ENCODE measurements at regions not wholly inside any gene's neighbourhood (a gene's known extent, or its start where the extent isn't known, plus 50 kb on each side); places are given as distances from the start of the nearest gene placed in this dataset.

DNA sequence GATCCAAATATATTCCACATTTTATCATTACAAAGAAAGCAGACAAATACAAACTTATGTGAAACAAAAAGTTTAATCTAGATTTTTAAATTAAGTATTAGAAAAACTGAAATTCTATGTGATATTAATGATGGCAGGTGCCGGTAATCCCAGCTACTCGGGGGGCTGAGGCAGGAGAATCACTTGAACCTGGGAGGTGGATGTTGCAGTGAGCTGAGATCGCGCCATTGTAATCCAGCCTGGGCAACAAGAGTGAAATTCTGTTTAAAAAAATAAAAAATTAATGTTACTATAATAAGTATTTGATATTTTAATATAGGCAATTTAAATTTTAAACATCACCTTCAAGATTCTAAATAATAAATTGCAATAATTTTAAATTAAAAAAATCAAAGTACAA lies 400.6 kb downstream of the PABPC4L start:
- Mint-ChIP-seq H3K36me3 (ENCODE audit: low read depth) (no peaks in the 10 kb centered on the region), H3K27me3 (no peaks in the 10 kb centered on the region), H3K4me3 (no peak overlapping the region), H3K4me1 (ENCODE audit: low read depth) (no peaks in the 10 kb centered on the region), H3K27ac (no peak overlapping the region), H3K9me3 (peaks cover 5% of the 10 kb centered on the region)
- H3K9me3 ChIP-seq (ENCODE audit: control insufficient read depth in 1 of 2, insufficient read depth in 1 of 2, low read length in 2 of 2) = peaks cover 0 to 4% of the 10 kb centered on the region in 2 experiments
- no peaks in the 10 kb centered on the region for H3K27me3 ChIP-seq (ENCODE audit: control insufficient read depth in 1 of 2, insufficient read depth in 2 of 2, low read length in 2 of 2)
- ChIA-PET POLR2A (no interaction called here), CTCF (no interaction called here)
- TF ChIP-seq, protein P1, sequence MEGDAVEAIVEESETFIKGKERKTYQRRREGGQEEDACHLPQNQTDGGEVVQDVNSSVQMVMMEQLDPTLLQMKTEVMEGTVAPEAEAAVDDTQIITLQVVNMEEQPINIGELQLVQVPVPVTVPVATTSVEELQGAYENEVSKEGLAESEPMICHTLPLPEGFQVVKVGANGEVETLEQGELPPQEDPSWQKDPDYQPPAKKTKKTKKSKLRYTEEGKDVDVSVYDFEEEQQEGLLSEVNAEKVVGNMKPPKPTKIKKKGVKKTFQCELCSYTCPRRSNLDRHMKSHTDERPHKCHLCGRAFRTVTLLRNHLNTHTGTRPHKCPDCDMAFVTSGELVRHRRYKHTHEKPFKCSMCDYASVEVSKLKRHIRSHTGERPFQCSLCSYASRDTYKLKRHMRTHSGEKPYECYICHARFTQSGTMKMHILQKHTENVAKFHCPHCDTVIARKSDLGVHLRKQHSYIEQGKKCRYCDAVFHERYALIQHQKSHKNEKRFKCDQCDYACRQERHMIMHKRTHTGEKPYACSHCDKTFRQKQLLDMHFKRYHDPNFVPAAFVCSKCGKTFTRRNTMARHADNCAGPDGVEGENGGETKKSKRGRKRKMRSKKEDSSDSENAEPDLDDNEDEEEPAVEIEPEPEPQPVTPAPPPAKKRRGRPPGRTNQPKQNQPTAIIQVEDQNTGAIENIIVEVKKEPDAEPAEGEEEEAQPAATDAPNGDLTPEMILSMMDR (IDR thresholded peaks at IDR 0.05) = no peak
- H3K27ac ChIP-seq (ENCODE audit: low read depth in 1 of 2, low read length in 2 of 2) = no peak overlapping the region
- no peak for ATAC-seq (ENCODE audit: poor library complexity)
- intact Hi-C loops (cut with DNase I, micrococcal nuclease) = no loop called here
- H3K4me1 ChIP-seq (ENCODE audit: insufficient read depth, low read length) = no peaks in the 10 kb centered on the region
- H3K36me3 ChIP-seq (ENCODE audit: insufficient read depth, low read length) = no peaks in the 10 kb centered on the region
- no peak overlapping the region for H3K4me3 ChIP-seq (ENCODE audit: low read length)
- DNase-seq = no peak

DNA sequence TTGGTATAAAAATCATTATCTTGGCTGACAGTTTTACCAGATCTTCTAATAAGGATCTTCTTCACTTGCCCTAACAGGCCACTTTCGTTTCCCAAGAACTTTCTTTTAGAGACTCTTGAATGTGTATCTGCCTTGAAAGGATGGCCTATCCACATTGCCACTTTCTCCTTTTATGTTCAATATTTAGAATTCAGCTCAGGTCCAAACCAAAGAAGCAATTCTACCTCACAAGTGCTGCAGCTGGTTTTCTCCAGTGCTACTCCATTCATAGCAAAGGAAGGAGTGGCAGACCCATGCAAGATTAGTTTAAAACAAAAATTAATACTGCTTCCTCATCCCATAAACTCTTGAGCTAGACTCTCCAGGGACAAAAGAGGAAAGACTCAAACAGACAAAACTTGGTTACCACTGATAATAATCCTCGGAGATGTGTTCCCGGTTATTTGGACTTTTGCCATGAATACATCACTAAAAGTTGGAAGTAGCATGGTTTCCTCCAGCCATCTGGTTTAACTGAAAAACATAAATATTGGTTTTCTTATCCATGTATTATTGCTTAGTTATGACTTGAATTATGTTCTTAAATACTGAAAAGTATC lies 401.8 kb downstream of the PABPC4L start:
- Histone ChIP-seq H3K9me3 (ENCODE audit: control insufficient read depth in 1 of 2, insufficient read depth in 1 of 2, low read length in 2 of 2) (no peaks in the 10 kb centered on the region), H3K4me1 (ENCODE audit: insufficient read depth, low read length) (no peaks in the 10 kb centered on the region), H3K4me3 (ENCODE audit: low read length) (no peak overlapping the region), H3K36me3 (ENCODE audit: insufficient read depth, low read length) (no peaks in the 10 kb centered on the region), H3K27me3 (ENCODE audit: control insufficient read depth in 1 of 2, insufficient read depth in 2 of 2, low read length in 2 of 2) (no peaks in the 10 kb centered on the region), H3K27ac (ENCODE audit: low read depth in 1 of 2, low read length in 2 of 2) (no peak overlapping the region)
- intact Hi-C loops (cut with DNase I, micrococcal nuclease) = no loop called here
- DNase-seq (no peak), ATAC-seq (ENCODE audit: poor library complexity) (no peak)
- Mint-ChIP-seq H3K4me3 (no peak overlapping the region), H3K27ac (no peak overlapping the region), H3K9me3 (peaks cover 5% of the 10 kb centered on the region), H3K36me3 (ENCODE audit: low read depth) (no peaks in the 10 kb centered on the region), H3K4me1 (ENCODE audit: low read depth) (no peaks in the 10 kb centered on the region), H3K27me3 (no peaks in the 10 kb centered on the region)
- POLR2A ChIA-PET = no interaction called here
- TF ChIP-seq, protein P1 (IDR thresholded peaks at IDR 0.05) = no peak
- CTCF ChIA-PET = no interaction called here

DNA sequence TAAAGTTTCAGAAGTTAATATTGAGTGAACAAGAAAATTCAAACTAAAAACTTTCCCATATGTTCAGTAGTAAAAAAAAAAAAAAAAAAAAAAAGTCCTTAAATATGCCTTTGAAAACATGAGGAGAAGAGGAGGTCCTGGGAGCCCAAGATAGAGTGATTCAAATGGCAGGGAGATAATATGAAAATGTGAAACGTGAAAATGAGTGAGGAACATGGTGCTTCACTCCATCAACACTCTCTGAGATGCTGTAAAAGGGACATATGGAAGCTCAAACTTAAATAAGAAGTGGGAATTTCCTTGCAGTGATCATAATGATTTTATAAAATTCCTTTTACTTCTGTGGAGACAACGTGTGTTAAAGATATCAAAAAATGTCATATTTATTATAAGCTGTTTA lies 423.9 kb downstream of the PABPC4L start:
- peaks cover 4% of the 10 kb centered on the region for H3K9me3 Mint-ChIP-seq
- DNase-seq (no peak), ATAC-seq (ENCODE audit: poor library complexity) (no peak)
- no peaks in the 10 kb centered on the region for H3K4me1 ChIP-seq (ENCODE audit: insufficient read depth, low read length)
- H3K4me3 Mint-ChIP-seq = no peak overlapping the region
- H3K36me3 ChIP-seq (ENCODE audit: insufficient read depth, low read length) = no peaks in the 10 kb centered on the region
- H3K27ac ChIP-seq (ENCODE audit: low read depth in 1 of 2, low read length in 2 of 2) = no peak overlapping the region
- POLR2A ChIA-PET = no interaction called here
- no peaks in the 10 kb centered on the region for H3K27me3 Mint-ChIP-seq
- H3K27me3 ChIP-seq (ENCODE audit: control insufficient read depth in 1 of 2, insufficient read depth in 2 of 2, low read length in 2 of 2) = no peaks in the 10 kb centered on the region
- H3K36me3 Mint-ChIP-seq (ENCODE audit: low read depth) = no peaks in the 10 kb centered on the region
- H3K4me3 ChIP-seq (ENCODE audit: low read length) = no peak overlapping the region
- H3K9me3 ChIP-seq (ENCODE audit: control insufficient read depth in 1 of 2, insufficient read depth in 1 of 2, low read length in 2 of 2) = no peaks in the 10 kb centered on the region
- intact Hi-C loops (cut with DNase I, micrococcal nuclease) = no loop called here
- H3K27ac Mint-ChIP-seq = no peak overlapping the region
- no peaks in the 10 kb centered on the region for H3K4me1 Mint-ChIP-seq (ENCODE audit: low read depth)
- CTCF ChIA-PET = interaction anchor here (0.6 kb wide), 1 partner anchor 24 kb away, joined by 3 read pairs; no protein-coding TSS in a partner anchor
- TF ChIP-seq, protein P1 (IDR thresholded peaks at IDR 0.05) = no peak
